ENCODE measurements at regions not wholly inside any gene's neighbourhood (a gene's known extent, or its start where the extent isn't known, plus 50 kb on each side); places are given as distances from the start of the nearest gene placed in this dataset.
"Not testable (repeated sequence)": the region's sequence is repeated elsewhere in the genome, so short reads cannot be mapped to it uniquely, and the experiment has no call there.

- Histone ChIP-seq H3K27ac (ENCODE audit: low read depth, low read length) (no peak overlapping the region), H3K36me3 (ENCODE audit: control insufficient read depth in 3 of 3, insufficient read depth in 3 of 3, low read length in 3 of 3) (no peaks in the 10 kb centered on the region)
These were observed 277.1 kb upstream of the MEIS2 start for GRCh38 chr15:37377428-37377827.

GRCh38 chr15:37394402-37395099, 294.2 kb upstream of the MEIS2 start:
- Histone ChIP-seq H3K27me3 (ENCODE audit: control insufficient read depth in 3 of 3, insufficient read depth in 3 of 3, low read length in 3 of 3) (no peaks in the 10 kb centered on the region), H3K9ac (ENCODE audit: low read depth in 1 of 3, low read length in 3 of 3) (no peak overlapping the region), H3K36me3 (ENCODE audit: control insufficient read depth in 3 of 3, insufficient read depth in 3 of 3, low read length in 3 of 3) (no peaks in the 10 kb centered on the region), H3K9me3 (ENCODE audit: control insufficient read depth in 3 of 3, low read length in 3 of 3) (peaks cover 0 to 4% (median 2%) of the 10 kb centered on the region in 3 donors), H3K27ac (ENCODE audit: low read depth, low read length) (no peak overlapping the region), H3K4me3 (ENCODE audit: low read length in 3 of 3) (no peak overlapping the region), H3K4me1 (ENCODE audit: control insufficient read depth in 3 of 3, insufficient read depth in 3 of 3, low read length in 3 of 3) (no peaks in the 10 kb centered on the region)

More at GRCh38 chr15:37377428-37377827, 277.1 kb upstream of the MEIS2 start:
- Histone ChIP-seq H3K4me3 (ENCODE audit: low read length in 3 of 3) (no peak overlapping the region), H3K4me1 (ENCODE audit: control insufficient read depth in 3 of 3, insufficient read depth in 3 of 3, low read length in 3 of 3) (no peaks in the 10 kb centered on the region), H3K27me3 (ENCODE audit: control insufficient read depth in 3 of 3, insufficient read depth in 3 of 3, low read length in 3 of 3) (no peaks in the 10 kb centered on the region), H3K9me3 (ENCODE audit: control insufficient read depth in 3 of 3, low read length in 3 of 3) (no peaks in the 10 kb centered on the region), H3K9ac (ENCODE audit: low read depth in 1 of 3, low read length in 3 of 3) (no peak overlapping the region)

- Histone ChIP-seq H3K27me3 (ENCODE audit: control insufficient read depth in 3 of 3, insufficient read depth in 3 of 3, low read length in 3 of 3) (no peaks in the 10 kb centered on the region), H3K4me1 (ENCODE audit: control insufficient read depth in 3 of 3, insufficient read depth in 3 of 3, low read length in 3 of 3) (no peaks in the 10 kb centered on the region), H3K4me3 (ENCODE audit: low read length in 3 of 3) (no peak overlapping the region), H3K9ac (ENCODE audit: low read depth in 1 of 3, low read length in 3 of 3) (no peak overlapping the region), H3K27ac (ENCODE audit: low read depth, low read length) (no peak overlapping the region), H3K36me3 (ENCODE audit: control insufficient read depth in 3 of 3, insufficient read depth in 3 of 3, low read length in 3 of 3) (no peaks in the 10 kb centered on the region), H3K9me3 (ENCODE audit: control insufficient read depth in 3 of 3, low read length in 3 of 3) (peaks cover 0 to 3% (median 2%) of the 10 kb centered on the region in 3 donors)
These were observed 294.7 kb upstream of the MEIS2 start for GRCh38 chr15:37395100-37395468.

GRCh38 chr15:37397266-37398022, 297.1 kb upstream of the MEIS2 start:
- Histone ChIP-seq H3K4me1 (ENCODE audit: control insufficient read depth in 3 of 3, insufficient read depth in 3 of 3, low read length in 3 of 3) (no peaks in the 10 kb centered on the region), H3K27me3 (ENCODE audit: control insufficient read depth in 3 of 3, insufficient read depth in 3 of 3, low read length in 3 of 3) (no peaks in the 10 kb centered on the region), H3K27ac (ENCODE audit: low read depth, low read length) (no peak overlapping the region), H3K9ac (ENCODE audit: low read depth in 1 of 3, low read length in 3 of 3) (no peak overlapping the region), H3K36me3 (ENCODE audit: control insufficient read depth in 3 of 3, insufficient read depth in 3 of 3, low read length in 3 of 3) (no peaks in the 10 kb centered on the region), H3K9me3 (ENCODE audit: control insufficient read depth in 3 of 3, low read length in 3 of 3) (peaks cover 0 to 3% (median 2%) of the 10 kb centered on the region in 3 donors), H3K4me3 (ENCODE audit: low read length in 3 of 3) (no peak overlapping the region)

- Histone ChIP-seq H3K4me1 (ENCODE audit: control insufficient read depth in 3 of 3, insufficient read depth in 3 of 3, low read length in 3 of 3) (no peaks in the 10 kb centered on the region), H3K27me3 (ENCODE audit: control insufficient read depth in 3 of 3, insufficient read depth in 3 of 3, low read length in 3 of 3) (no peaks in the 10 kb centered on the region), H3K36me3 (ENCODE audit: control insufficient read depth in 3 of 3, insufficient read depth in 3 of 3, low read length in 3 of 3) (no peaks in the 10 kb centered on the region), H3K27ac (ENCODE audit: low read depth, low read length) (no peak overlapping the region), H3K4me3 (ENCODE audit: low read length in 3 of 3) (no peak overlapping the region), H3K9me3 (ENCODE audit: control insufficient read depth in 3 of 3, low read length in 3 of 3) (no peaks in the 10 kb centered on the region), H3K9ac (ENCODE audit: low read depth in 1 of 3, low read length in 3 of 3) (no peak overlapping the region)
These were observed 315.8 kb upstream of the MEIS2 start for GRCh38 chr15:37416103-37416502.

- Histone ChIP-seq H3K27ac (ENCODE audit: low read depth, low read length) (no peak overlapping the region), H3K4me1 (ENCODE audit: control insufficient read depth in 3 of 3, insufficient read depth in 3 of 3, low read length in 3 of 3) (no peaks in the 10 kb centered on the region), H3K36me3 (ENCODE audit: control insufficient read depth in 3 of 3, insufficient read depth in 3 of 3, low read length in 3 of 3) (no peaks in the 10 kb centered on the region), H3K9ac (ENCODE audit: low read depth in 1 of 3, low read length in 3 of 3) (no peak overlapping the region), H3K4me3 (ENCODE audit: low read length in 3 of 3) (no peak overlapping the region), H3K9me3 (ENCODE audit: control insufficient read depth in 3 of 3, low read length in 3 of 3) (no peaks in the 10 kb centered on the region), H3K27me3 (ENCODE audit: control insufficient read depth in 3 of 3, insufficient read depth in 3 of 3, low read length in 3 of 3) (no peaks in the 10 kb centered on the region)
These were observed 325.2 kb upstream of the MEIS2 start for GRCh38 chr15:37425541-37425940.

- not testable (repeated sequence) for H3K4me3 ChIP-seq (ENCODE audit: low read length in 3 of 3); H3K9ac ChIP-seq (ENCODE audit: low read depth in 1 of 3, low read length in 3 of 3); H3K36me3 ChIP-seq (ENCODE audit: control insufficient read depth in 3 of 3, insufficient read depth in 3 of 3, low read length in 3 of 3); H3K4me1 ChIP-seq (ENCODE audit: control insufficient read depth in 3 of 3, insufficient read depth in 3 of 3, low read length in 3 of 3); H3K9me3 ChIP-seq (ENCODE audit: control insufficient read depth in 3 of 3, low read length in 3 of 3); H3K27ac ChIP-seq (ENCODE audit: low read depth, low read length); H3K27me3 ChIP-seq (ENCODE audit: control insufficient read depth in 3 of 3, insufficient read depth in 3 of 3, low read length in 3 of 3)
These were observed 327.0 kb upstream of the MEIS2 start for GRCh38 chr15:37427393-37427792.

- Histone ChIP-seq H3K4me1 (ENCODE audit: control insufficient read depth in 3 of 3, insufficient read depth in 3 of 3, low read length in 3 of 3) (no peaks in the 10 kb centered on the region), H3K9me3 (ENCODE audit: control insufficient read depth in 3 of 3, low read length in 3 of 3) (no peaks in the 10 kb centered on the region), H3K9ac (ENCODE audit: low read depth in 1 of 3, low read length in 3 of 3) (no peak overlapping the region), H3K27ac (ENCODE audit: low read depth, low read length) (no peak overlapping the region), H3K4me3 (ENCODE audit: low read length in 3 of 3) (no peak overlapping the region), H3K36me3 (ENCODE audit: control insufficient read depth in 3 of 3, insufficient read depth in 3 of 3, low read length in 3 of 3) (no peaks in the 10 kb centered on the region), H3K27me3 (ENCODE audit: control insufficient read depth in 3 of 3, insufficient read depth in 3 of 3, low read length in 3 of 3) (no peaks in the 10 kb centered on the region)
These were observed 346.6 kb upstream of the MEIS2 start for GRCh38 chr15:37446921-37447320.

GRCh38 chr15:37452498-37452897, 352.1 kb upstream of the MEIS2 start:
- Histone ChIP-seq H3K27me3 (ENCODE audit: control insufficient read depth in 3 of 3, insufficient read depth in 3 of 3, low read length in 3 of 3) (no peaks in the 10 kb centered on the region), H3K36me3 (ENCODE audit: control insufficient read depth in 3 of 3, insufficient read depth in 3 of 3, low read length in 3 of 3) (no peaks in the 10 kb centered on the region), H3K9me3 (ENCODE audit: control insufficient read depth in 3 of 3, low read length in 3 of 3) (peaks cover 0 to 4% (median 0%) of the 10 kb centered on the region in 3 donors), H3K4me1 (ENCODE audit: control insufficient read depth in 3 of 3, insufficient read depth in 3 of 3, low read length in 3 of 3) (no peaks in the 10 kb centered on the region), H3K4me3 (ENCODE audit: low read length in 3 of 3) (no peak overlapping the region), H3K27ac (ENCODE audit: low read depth, low read length) (no peak overlapping the region), H3K9ac (ENCODE audit: low read depth in 1 of 3, low read length in 3 of 3) (no peak overlapping the region)

- Histone ChIP-seq H3K9me3 (ENCODE audit: control insufficient read depth in 3 of 3, low read length in 3 of 3) (no peaks in the 10 kb centered on the region), H3K4me1 (ENCODE audit: control insufficient read depth in 3 of 3, insufficient read depth in 3 of 3, low read length in 3 of 3) (no peaks in the 10 kb centered on the region), H3K27me3 (ENCODE audit: control insufficient read depth in 3 of 3, insufficient read depth in 3 of 3, low read length in 3 of 3) (no peaks in the 10 kb centered on the region), H3K9ac (ENCODE audit: low read depth in 1 of 3, low read length in 3 of 3) (no peak overlapping the region), H3K36me3 (ENCODE audit: control insufficient read depth in 3 of 3, insufficient read depth in 3 of 3, low read length in 3 of 3) (no peaks in the 10 kb centered on the region), H3K27ac (ENCODE audit: low read depth, low read length) (no peak overlapping the region), H3K4me3 (ENCODE audit: low read length in 3 of 3) (no peak overlapping the region)
These were observed 380.1 kb upstream of the MEIS2 start for GRCh38 chr15:37480482-37480881.

All from skeletal muscle tissue (tissue), 3 donors.